Peyer's patch (tissue), 4 donors: ENCODE measurements at regions not wholly inside any gene's neighbourhood (a gene's known extent, or its start where the extent isn't known, plus 50 kb on each side); places are given as distances from the start of the nearest gene placed in this dataset.

Experiments used
- CTCF ChIP-seq, 6 experiments: fragments of 450-650 bp in 4 of 6; fragments of 200-600 bp in 2 of 6; sonication (generic) in 1 of 6; IDR thresholded peaks; one replicate each; pipeline ENCODE4 v1.5.1; 2017 to 2019; ENCODE audit warnings: antibody characterized with exemption in 6 of 6, mild to moderate bottlenecking in 3 of 6, moderate library complexity in 1 of 6
- POLR2A ChIP-seq, 2 donors: fragments of 450-650 bp; IDR thresholded peaks; one replicate each; pipeline ENCODE4 v1.5.1; 2017; ENCODE audit warnings: antibody characterized with exemption in 2 of 2, mild to moderate bottlenecking in 2 of 2, moderate library complexity in 2 of 2

GRCh38 chr7:110142939-110143526, 947.9 kb upstream of the LRRN3 start:
- TF ChIP-seq CTCF (IDR thresholded peaks at IDR 0.05): no peak
- no peak for TF ChIP-seq POLR2A (IDR thresholded peaks at IDR 0.05)
